Effector memory CD8-positive, alpha-beta T cell (primary cell): ENCODE measurements at regions not wholly inside any gene's neighbourhood (a gene's known extent, or its start where the extent isn't known, plus 50 kb on each side); places are given as distances from the start of the nearest gene placed in this dataset.
"Not testable (repeated sequence)": the region's sequence is repeated elsewhere in the genome, so short reads cannot be mapped to it uniquely, and the experiment has no call there.

Source experiments
- ATAC-seq: fragments of 150-1000 bp; cut with Tn5 transposase; replicated peaks from 2 replicates; pipeline ENCODE4 v1.10.0; 2021; ENCODE audit warnings: mild to moderate bottlenecking, moderate library complexity
- DNase-seq, 3 experiments: peaks; one replicate each; pipeline ENCODE4 v3.0.0; 2021
- H3K27ac Mint-ChIP-seq, 2 donors: one replicate each; pipeline ENCODE4 v1.8.0; 2022; ENCODE audit warnings: mild to moderate bottlenecking in 2 of 2, mixed read lengths in 2 of 2, moderate library complexity in 2 of 2
- H3K27me3 Mint-ChIP-seq, 2 donors: one replicate each; pipeline ENCODE4 v1.8.0; 2022; ENCODE audit warnings: mixed read lengths in 2 of 2
- H3K36me3 Mint-ChIP-seq: one replicate; pipeline ENCODE4 v1.8.0; 2022; ENCODE audit warnings: mild to moderate bottlenecking, moderate library complexity, mixed read lengths; ENCODE audit not compliant: insufficient read depth
- H3K4me1 Mint-ChIP-seq, 2 donors: one replicate each; pipeline ENCODE4 v1.8.0; 2022; ENCODE audit warnings: low read depth in 2 of 2, mixed read lengths in 2 of 2
- H3K4me3 Mint-ChIP-seq, 2 donors: one replicate each; pipeline ENCODE4 v1.8.0; 2022; ENCODE audit warnings: mild to moderate bottlenecking in 2 of 2, mixed read lengths in 2 of 2, moderate library complexity in 2 of 2
- H3K9me3 Mint-ChIP-seq, 2 donors: one replicate each; pipeline ENCODE4 v1.8.0; 2022; ENCODE audit warnings: mixed read lengths in 2 of 2

- not testable (repeated sequence) for DNase-seq, ATAC-seq, H3K27me3 Mint-ChIP-seq, H3K9me3 Mint-ChIP-seq, H3K4me3 Mint-ChIP-seq, H3K4me1 Mint-ChIP-seq, H3K27ac Mint-ChIP-seq, H3K36me3 Mint-ChIP-seq
Observed at GRCh38 chr13:99669096-99669495, 167.8 kb downstream of the TM9SF2 start.

- Mint-ChIP-seq H3K9me3 (no peaks in the 10 kb centered on the region), H3K27ac (no peak overlapping the region), H3K36me3 (peaks cover 3% of the 10 kb centered on the region), H3K4me1 (no peaks in the 10 kb centered on the region), H3K4me3 (no peak overlapping the region), H3K27me3 (no peaks in the 10 kb centered on the region)
- no peak for ATAC-seq
- DNase-seq, result no peak
Observed at GRCh38 chr13:99666146-99666805, 165.0 kb downstream of the TM9SF2 start.

GRCh38 chr13:99665711-99666110 is 164.4 kb downstream of the TM9SF2 start:
- H3K27ac Mint-ChIP-seq, result no peak overlapping the region
- ATAC-seq (no peak), DNase-seq (no peak)
- H3K36me3 Mint-ChIP-seq, result peaks cover 2% of the 10 kb centered on the region
- no peaks in the 10 kb centered on the region for H3K27me3 Mint-ChIP-seq
- no peak overlapping the region for H3K4me3 Mint-ChIP-seq
- H3K4me1 Mint-ChIP-seq, result no peaks in the 10 kb centered on the region
- H3K9me3 Mint-ChIP-seq, result no peaks in the 10 kb centered on the region

- H3K27me3 Mint-ChIP-seq, result no peaks in the 10 kb centered on the region
- ATAC-seq, result no peak
- H3K27ac Mint-ChIP-seq, result no peak overlapping the region
- DNase-seq, result no peak
- peaks cover 1 to 6% of the 10 kb centered on the region in 2 donors for H3K4me1 Mint-ChIP-seq
- H3K9me3 Mint-ChIP-seq, result no peaks in the 10 kb centered on the region
- no peaks in the 10 kb centered on the region for H3K36me3 Mint-ChIP-seq
- no peak overlapping the region for H3K4me3 Mint-ChIP-seq
Observed at GRCh38 chr13:99663908-99664307, 162.6 kb downstream of the TM9SF2 start.

GRCh38 chr13:99663185-99663825 is 162.0 kb downstream of the TM9SF2 start:
- Mint-ChIP-seq H3K27ac (no peak overlapping the region), H3K9me3 (no peaks in the 10 kb centered on the region), H3K4me1 (peaks cover 2 to 12% of the 10 kb centered on the region in 2 donors), H3K36me3 (peaks cover 3% of the 10 kb centered on the region), H3K4me3 (no peak overlapping the region), H3K27me3 (no peaks in the 10 kb centered on the region)
- no peak for ATAC-seq
- DNase-seq, result no peak

- Mint-ChIP-seq H3K27me3 (no peaks in the 10 kb centered on the region), H3K27ac (no peak overlapping the region)
Observed at GRCh38 chr13:99662678-99663077, 161.4 kb downstream of the TM9SF2 start.

GRCh38 chr13:99661791-99662190 is 160.5 kb downstream of the TM9SF2 start:
- H3K27ac Mint-ChIP-seq, result peak overlapping the region in 1 of 2 donors; percentile 49
- no peak for ATAC-seq
- no peak for DNase-seq
- H3K4me1 Mint-ChIP-seq, result peaks cover 14 to 20% of the 10 kb centered on the region in 2 donors
- no peaks in the 10 kb centered on the region for H3K27me3 Mint-ChIP-seq
- H3K9me3 Mint-ChIP-seq, result no peaks in the 10 kb centered on the region
- H3K36me3 Mint-ChIP-seq, result peaks cover 3% of the 10 kb centered on the region
- H3K4me3 Mint-ChIP-seq, result no peak overlapping the region

More at GRCh38 chr13:99662678-99663077, 161.4 kb downstream of the TM9SF2 start:
- DNase-seq (no peak), ATAC-seq (no peak)
- Mint-ChIP-seq H3K36me3 (peaks cover 3% of the 10 kb centered on the region), H3K9me3 (no peaks in the 10 kb centered on the region), H3K4me1 (peaks cover 7 to 12% of the 10 kb centered on the region in 2 donors), H3K4me3 (no peak overlapping the region)

- H3K36me3 Mint-ChIP-seq, result peaks cover 3% of the 10 kb centered on the region
- no peak overlapping the region for H3K4me3 Mint-ChIP-seq
- no peaks in the 10 kb centered on the region for H3K27me3 Mint-ChIP-seq
- H3K9me3 Mint-ChIP-seq, result no peaks in the 10 kb centered on the region
- peak overlapping the region in 1 of 2 donors; percentile 92 for H3K27ac Mint-ChIP-seq
- no peak for DNase-seq
- H3K4me1 Mint-ChIP-seq, result peaks cover 14 to 31% of the 10 kb centered on the region in 2 donors
- no peak for ATAC-seq
Observed at GRCh38 chr13:99659866-99660554, 158.7 kb downstream of the TM9SF2 start.

GRCh38 chr13:99659226-99659625 is 158.0 kb downstream of the TM9SF2 start:
- Mint-ChIP-seq H3K27ac (peak overlapping the region; percentile 89 to 92), H3K36me3 (peaks cover 5% of the 10 kb centered on the region), H3K4me1 (peaks cover 14 to 31% of the 10 kb centered on the region in 2 donors), H3K27me3 (no peaks in the 10 kb centered on the region), H3K9me3 (no peaks in the 10 kb centered on the region), H3K4me3 (peak overlapping the region; percentile 72 to 76)
- ATAC-seq, result no peak
- DNase-seq, result no peak

GRCh38 chr13:99658261-99658991 is 157.2 kb downstream of the TM9SF2 start:
- Mint-ChIP-seq H3K9me3 (no peaks in the 10 kb centered on the region), H3K27ac (peak overlapping the region; percentile 89 to 92), H3K4me3 (peak overlapping the region; percentile 72 to 76), H3K36me3 (peaks cover 5% of the 10 kb centered on the region), H3K4me1 (peaks cover 14 to 31% of the 10 kb centered on the region in 2 donors), H3K27me3 (no peaks in the 10 kb centered on the region)
- DNase-seq (peak; percentile 27 to 32 (median 28)), ATAC-seq (peak; percentile 35)

GRCh38 chr13:99657848-99658260 is 156.6 kb downstream of the TM9SF2 start:
- no peaks in the 10 kb centered on the region for H3K27me3 Mint-ChIP-seq
- DNase-seq (no peak), ATAC-seq (peak; percentile 6)
- H3K27ac Mint-ChIP-seq, result peak overlapping the region; percentile 89 to 92
- H3K4me3 Mint-ChIP-seq, result peak overlapping the region; percentile 72 to 76
- H3K9me3 Mint-ChIP-seq, result no peaks in the 10 kb centered on the region
- peaks cover 5% of the 10 kb centered on the region for H3K36me3 Mint-ChIP-seq
- peaks cover 14 to 31% of the 10 kb centered on the region in 2 donors for H3K4me1 Mint-ChIP-seq

- H3K27ac Mint-ChIP-seq, result peak overlapping the region; percentile 89 to 92
Observed at GRCh38 chr13:99656844-99657381, 155.6 kb downstream of the TM9SF2 start.

More at GRCh38 chr13:99656844-99657381, 155.6 kb downstream of the TM9SF2 start:
- DNase-seq, result peak in 2 of 3 experiments; percentile 22
- peaks cover 5% of the 10 kb centered on the region for H3K36me3 Mint-ChIP-seq
- H3K4me1 Mint-ChIP-seq, result peaks cover 14 to 31% of the 10 kb centered on the region in 2 donors
- no peaks in the 10 kb centered on the region for H3K9me3 Mint-ChIP-seq
- H3K27me3 Mint-ChIP-seq, result no peaks in the 10 kb centered on the region
- peak overlapping the region; percentile 72 to 76 for H3K4me3 Mint-ChIP-seq
- peak; percentile 81 for ATAC-seq
